HepG2 (cell line): ENCODE measurements at regions not wholly inside any gene's neighbourhood (a gene's known extent, or its start where the extent isn't known, plus 50 kb on each side); places are given as distances from the start of the nearest gene placed in this dataset.

Experiments used
- ARNTL ChIP-seq: sonication (generic); formaldehyde crosslinking; IDR thresholded peaks from 2 replicates; pipeline ENCODE4 v1.4.0; 2020; ENCODE audit warnings: mild to moderate bottlenecking, missing genetic modification reagents
- BATF2 ChIP-seq: sonication (generic); formaldehyde crosslinking; IDR thresholded peaks from 2 replicates; pipeline ENCODE4 v1.8.0; 2022; ENCODE audit warnings: mild to moderate bottlenecking, missing genetic modification reagents, moderate library complexity
- CHCHD3 ChIP-seq: sonication (generic); formaldehyde crosslinking; IDR thresholded peaks from 2 replicates; pipeline ENCODE4 v1.8.0; 2022; ENCODE audit warnings: mild to moderate bottlenecking, missing genetic modification reagents, moderate library complexity
- CREBL2 ChIP-seq: sonication (generic); formaldehyde crosslinking; IDR thresholded peaks from 2 replicates; pipeline ENCODE4 v1.8.1; 2023; ENCODE audit warnings: missing genetic modification reagents, mild to moderate bottlenecking, borderline replicate concordance
- MZF1 ChIP-seq: sonication (generic); formaldehyde crosslinking; IDR thresholded peaks from 2 replicates; pipeline ENCODE4 v1.8.1; 2023; ENCODE audit warnings: mild to moderate bottlenecking, missing genetic modification reagents, borderline replicate concordance
- PHF21A ChIP-seq: sonication (generic); formaldehyde crosslinking; IDR thresholded peaks from 2 replicates; pipeline ENCODE4 v1.5.0; 2020; ENCODE audit warnings: mild to moderate bottlenecking, missing genetic modification reagents
- SALL1 ChIP-seq: sonication (generic); formaldehyde crosslinking; IDR thresholded peaks from 2 replicates; pipeline ENCODE4 v1.8.0; 2022; ENCODE audit warnings: mild to moderate bottlenecking, missing genetic modification reagents
- SETDB1 ChIP-seq: sonication (generic); formaldehyde crosslinking; IDR thresholded peaks from 2 replicates; pipeline ENCODE4 v1.5.1; 2020; ENCODE audit warnings: missing genetic modification reagents, mild to moderate bottlenecking, borderline replicate concordance
- U2AF1 ChIP-seq: fragments of 200-400 bp; formaldehyde crosslinking; optimal IDR thresholded peaks from 2 replicates; pipeline ENCODE3; 2017; ENCODE audit warnings: mild to moderate bottlenecking, low read depth, low read length
- ZNF383 ChIP-seq: sonication (generic); formaldehyde crosslinking; IDR thresholded peaks from 2 replicates; pipeline ENCODE4 v1.4.0; 2020; ENCODE audit warnings: missing genetic modification reagents, mild to moderate bottlenecking, borderline replicate concordance
- ZNF616 ChIP-seq: sonication (generic); formaldehyde crosslinking; IDR thresholded peaks from 2 replicates; pipeline ENCODE4 v1.5.0; 2020; ENCODE audit warnings: low read depth, mild to moderate bottlenecking, missing genetic modification reagents
- ZNF672 ChIP-seq: sonication (generic); formaldehyde crosslinking; IDR thresholded peaks from 2 replicates; pipeline ENCODE4 v1.8.1; 2022; ENCODE audit warnings: missing genetic modification reagents
- TF ChIP-seq, protein P1 (sequence below): sonication (generic); formaldehyde crosslinking; IDR thresholded peaks from 2 replicates; pipeline ENCODE4 v1.4.0; 2020; ENCODE audit warnings: mild to moderate bottlenecking, missing genetic modification reagents
- TF ChIP-seq, protein P2 (sequence below): sonication (generic); formaldehyde crosslinking; IDR thresholded peaks from 2 replicates; pipeline ENCODE4 v1.4.0; 2020; ENCODE audit warnings: mild to moderate bottlenecking, missing genetic modification reagents

GRCh38 chr10:36441557-36441956 lies 683.8 kb upstream of the ANKRD30A start (continued):
- TF ChIP-seq, protein P1, sequence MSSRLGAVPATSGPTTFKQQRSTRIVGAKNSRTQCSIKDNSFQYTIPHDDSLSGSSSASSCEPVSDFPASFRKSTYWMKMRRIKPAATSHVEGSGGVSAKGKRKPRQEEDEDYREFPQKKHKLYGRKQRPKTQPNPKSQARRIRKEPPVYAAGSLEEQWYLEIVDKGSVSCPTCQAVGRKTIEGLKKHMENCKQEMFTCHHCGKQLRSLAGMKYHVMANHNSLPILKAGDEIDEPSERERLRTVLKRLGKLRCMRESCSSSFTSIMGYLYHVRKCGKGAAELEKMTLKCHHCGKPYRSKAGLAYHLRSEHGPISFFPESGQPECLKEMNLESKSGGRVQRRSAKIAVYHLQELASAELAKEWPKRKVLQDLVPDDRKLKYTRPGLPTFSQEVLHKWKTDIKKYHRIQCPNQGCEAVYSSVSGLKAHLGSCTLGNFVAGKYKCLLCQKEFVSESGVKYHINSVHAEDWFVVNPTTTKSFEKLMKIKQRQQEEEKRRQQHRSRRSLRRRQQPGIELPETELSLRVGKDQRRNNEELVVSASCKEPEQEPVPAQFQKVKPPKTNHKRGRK (CRISPR knock-in tag), result no peak
- TF ChIP-seq ZNF616 (CRISPR knock-in tag) (no peak), PHF21A (CRISPR knock-in tag) (no peak), CREBL2 (CRISPR knock-in tag) (no peak), SETDB1 (CRISPR knock-in tag) (no peak), ARNTL (no peak), CHCHD3 (CRISPR knock-in tag) (no peak), BATF2 (CRISPR knock-in tag) (no peak), ZNF672 (no peak), MZF1 (CRISPR knock-in tag) (no peak), SALL1 (no peak), U2AF1 (no peak), ZNF383 (CRISPR knock-in tag) (no peak)
- TF ChIP-seq, protein P2, sequence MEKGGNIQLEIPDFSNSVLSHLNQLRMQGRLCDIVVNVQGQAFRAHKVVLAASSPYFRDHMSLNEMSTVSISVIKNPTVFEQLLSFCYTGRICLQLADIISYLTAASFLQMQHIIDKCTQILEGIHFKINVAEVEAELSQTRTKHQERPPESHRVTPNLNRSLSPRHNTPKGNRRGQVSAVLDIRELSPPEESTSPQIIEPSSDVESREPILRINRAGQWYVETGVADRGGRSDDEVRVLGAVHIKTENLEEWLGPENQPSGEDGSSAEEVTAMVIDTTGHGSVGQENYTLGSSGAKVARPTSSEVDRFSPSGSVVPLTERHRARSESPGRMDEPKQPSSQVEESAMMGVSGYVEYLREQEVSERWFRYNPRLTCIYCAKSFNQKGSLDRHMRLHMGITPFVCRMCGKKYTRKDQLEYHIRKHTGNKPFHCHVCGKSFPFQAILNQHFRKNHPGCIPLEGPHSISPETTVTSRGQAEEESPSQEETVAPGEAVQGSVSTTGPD, result no peak
